DMS79 treated with DMSO at 0.1 percent for 48 hours (cell line): ENCODE measurements at regions not wholly inside any gene's neighbourhood (a gene's known extent, or its start where the extent isn't known, plus 50 kb on each side); places are given as distances from the start of the nearest gene placed in this dataset.

ENCODE experiments used
- DNase-seq: peaks from one replicate; lab custom pipeline; 2025; lab: John Stamatoyannopoulos, UW

GRCh38 chr15:81589671-81590070 lies 215.7 kb upstream of the TMC3 start:
- DNase-seq = no peak

- peak; percentile 41 for DNase-seq
Observed at GRCh38 chr15:81575436-81576123, 201.6 kb upstream of the TMC3 start.

DNA sequence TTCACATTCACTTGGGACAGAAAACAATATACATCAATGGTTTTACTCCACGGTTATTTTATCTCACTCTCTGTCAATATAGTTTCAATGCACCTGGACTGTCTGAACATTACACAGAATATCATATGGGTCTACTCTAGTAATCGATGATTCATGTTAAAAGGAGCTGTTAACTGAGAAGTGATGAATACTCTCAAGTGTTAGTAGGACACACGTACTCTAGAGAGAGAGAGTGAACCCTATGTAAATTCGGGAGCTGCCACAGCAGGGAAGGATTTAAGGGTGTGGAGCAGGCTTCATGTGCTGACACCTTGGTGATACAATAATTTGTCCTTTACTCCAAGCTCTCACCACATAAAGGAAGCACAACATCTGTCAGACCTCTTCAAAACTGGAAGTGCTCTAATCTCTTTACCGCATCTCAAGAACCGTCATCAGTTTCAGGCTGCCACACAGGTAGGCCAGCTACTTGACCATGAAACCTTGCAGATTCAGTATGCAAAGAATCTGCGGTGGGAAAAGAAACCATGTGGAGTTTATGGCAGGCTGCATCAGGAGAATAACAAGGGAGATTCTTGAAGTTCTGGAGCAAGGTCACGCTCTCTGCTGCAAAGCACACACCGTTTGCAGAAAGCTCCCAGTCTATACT lies 199.2 kb upstream of the TMC3 start:
- DNase-seq = peak; percentile 74

GRCh38 chr15:81572190-81572589 lies 198.2 kb upstream of the TMC3 start:
- no peak for DNase-seq

DNA sequence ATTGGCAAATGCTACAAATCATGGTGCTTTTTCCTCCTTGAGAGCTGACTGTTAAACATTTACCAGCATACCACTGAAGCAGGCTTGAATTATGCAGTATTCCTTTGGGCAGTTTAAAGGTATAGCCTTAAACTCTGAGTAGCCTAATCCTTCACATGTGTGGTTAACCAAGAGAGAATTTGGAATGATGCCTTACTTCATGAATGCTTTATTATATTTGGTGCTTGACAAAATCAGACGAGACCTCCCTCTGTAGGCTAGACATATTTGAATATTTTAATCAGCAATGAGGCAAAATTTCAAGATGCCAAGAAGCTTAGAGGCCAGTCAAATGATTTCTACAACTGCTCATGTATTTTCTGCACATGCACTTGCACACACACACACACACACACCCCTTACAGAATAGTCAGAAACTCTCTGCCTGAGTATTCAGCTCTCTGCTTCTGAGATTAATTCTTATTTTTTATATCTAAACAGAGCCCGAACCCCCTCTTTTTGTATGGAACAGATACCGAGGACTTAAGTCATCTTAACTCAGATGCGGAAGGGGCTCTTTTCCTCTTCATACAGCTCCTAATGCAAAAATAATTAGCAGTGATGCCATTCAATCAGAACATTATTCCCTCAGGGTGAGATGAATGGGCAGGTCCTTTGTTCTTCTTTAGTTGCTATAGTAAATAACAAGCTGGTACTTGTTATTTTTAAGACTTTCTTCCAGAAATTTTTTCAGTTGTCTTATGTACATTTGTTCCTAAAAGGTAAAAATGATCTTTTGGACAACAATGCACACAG lies 195.5 kb upstream of the TMC3 start:
- DNase-seq = no peak

DNA sequence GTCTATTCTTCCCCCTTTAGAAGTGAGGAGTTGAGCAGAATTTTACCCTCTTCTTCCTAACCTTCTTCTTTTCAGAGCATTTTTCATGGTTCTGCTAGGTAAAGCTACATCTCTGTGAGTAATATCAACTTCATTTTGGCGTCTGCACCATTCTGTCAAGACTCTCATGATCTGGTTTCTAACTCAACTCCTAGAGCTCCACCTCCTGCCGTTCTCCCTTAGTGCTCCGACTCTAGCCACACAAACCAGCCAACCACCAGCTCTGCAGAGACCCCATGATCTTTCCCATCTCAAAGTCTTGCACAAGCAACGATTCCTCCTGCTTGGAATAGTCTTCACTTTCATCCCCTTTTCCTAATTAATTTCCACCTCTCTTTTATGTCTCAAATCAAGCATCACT lies 193.9 kb upstream of the TMC3 start:
- DNase-seq = no peak

- DNase-seq = no peak
Observed at GRCh38 chr15:81562986-81563385, 189.0 kb upstream of the TMC3 start.

GRCh38 chr15:81560405-81560804 lies 186.4 kb upstream of the TMC3 start:
- no peak for DNase-seq

- no peak for DNase-seq
Observed at GRCh38 chr15:81558056-81558455, 184.0 kb upstream of the TMC3 start.

GRCh38 chr15:81555346-81555745 lies 181.3 kb upstream of the TMC3 start:
- DNase-seq = no peak

GRCh38 chr15:81548365-81549130 lies 174.5 kb upstream of the TMC3 start:
- no peak for DNase-seq

DNA sequence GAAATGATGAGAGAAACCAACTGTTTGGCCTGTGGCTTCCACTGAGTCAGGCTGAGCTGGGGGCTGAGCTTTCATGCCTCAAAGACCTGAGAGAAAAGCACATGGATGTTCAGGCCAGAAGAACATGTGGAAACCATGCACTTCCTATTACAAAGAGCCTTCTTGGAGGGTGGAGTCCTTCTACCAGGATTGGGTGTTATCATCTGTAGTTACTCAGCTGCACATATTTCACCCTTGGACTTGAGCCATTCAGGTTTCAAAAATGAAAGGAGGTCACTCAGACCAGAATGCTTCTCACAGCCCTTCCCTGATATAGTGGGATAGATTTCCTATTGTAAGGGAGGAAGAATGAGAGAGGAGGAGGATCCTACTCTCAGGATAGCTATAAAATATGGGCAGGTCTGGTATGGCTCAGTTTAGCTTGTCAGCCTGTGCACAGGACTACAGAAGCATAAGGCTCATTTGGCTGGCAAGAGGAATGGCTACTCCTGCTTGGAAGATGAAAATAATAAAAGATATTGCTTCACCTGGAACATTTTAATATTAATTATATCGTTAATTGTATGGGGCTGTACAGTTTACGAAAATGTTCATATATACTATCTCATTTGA lies 173.6 kb upstream of the TMC3 start:
- DNase-seq = no peak

- no peak for DNase-seq
Observed at GRCh38 chr15:81544385-81544784, 170.4 kb upstream of the TMC3 start.

GRCh38 chr15:81540909-81541308 lies 166.9 kb upstream of the TMC3 start:
- DNase-seq = no peak

GRCh38 chr15:81536356-81536755 lies 162.3 kb upstream of the TMC3 start:
- DNase-seq = no peak

DNA sequence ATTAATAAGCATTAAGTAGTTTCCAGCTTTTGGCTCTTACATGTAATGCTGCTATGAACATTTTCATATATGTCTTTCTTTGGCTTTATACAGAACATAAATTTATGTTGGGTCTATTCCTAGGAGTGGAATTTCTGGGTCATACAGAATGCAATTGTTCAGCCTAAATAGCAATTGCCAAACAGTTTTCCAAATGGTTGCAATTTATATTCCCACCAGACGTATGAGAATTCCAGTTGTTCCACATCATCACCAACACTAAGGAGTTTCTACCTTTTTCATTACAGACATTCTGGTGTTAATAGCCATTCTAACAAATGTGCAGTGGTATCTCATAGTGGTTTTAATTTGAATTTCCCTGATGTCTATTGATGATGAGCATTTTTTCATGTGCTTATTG lies 160.1 kb upstream of the TMC3 start:
- DNase-seq = no peak

- DNase-seq = no peak
Observed at GRCh38 chr15:81532001-81532400, 158.0 kb upstream of the TMC3 start.

- DNase-seq = no peak
Observed at GRCh38 chr15:81531109-81531592, 157.1 kb upstream of the TMC3 start.

GRCh38 chr15:81530271-81530691 lies 156.3 kb upstream of the TMC3 start:
- DNase-seq = no peak

DNA sequence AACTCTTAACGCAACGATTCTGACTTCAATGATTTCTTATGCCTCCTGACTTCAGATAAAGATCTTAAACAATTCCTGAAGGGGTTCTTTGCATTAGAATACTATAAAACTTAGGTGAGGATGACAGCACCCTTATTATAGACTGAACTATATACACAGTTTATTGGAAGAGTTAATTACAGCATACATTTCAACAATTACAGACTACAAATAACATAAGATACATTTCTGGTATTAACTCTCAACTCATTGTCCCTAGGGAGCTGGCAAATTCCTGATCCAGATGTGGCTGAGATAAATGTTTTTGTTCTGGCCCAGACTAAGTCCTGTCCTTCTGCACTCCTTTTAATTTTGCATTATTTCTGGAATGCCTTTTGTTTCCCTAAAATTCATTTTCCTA lies 155.5 kb upstream of the TMC3 start:
- DNase-seq = no peak

DNA sequence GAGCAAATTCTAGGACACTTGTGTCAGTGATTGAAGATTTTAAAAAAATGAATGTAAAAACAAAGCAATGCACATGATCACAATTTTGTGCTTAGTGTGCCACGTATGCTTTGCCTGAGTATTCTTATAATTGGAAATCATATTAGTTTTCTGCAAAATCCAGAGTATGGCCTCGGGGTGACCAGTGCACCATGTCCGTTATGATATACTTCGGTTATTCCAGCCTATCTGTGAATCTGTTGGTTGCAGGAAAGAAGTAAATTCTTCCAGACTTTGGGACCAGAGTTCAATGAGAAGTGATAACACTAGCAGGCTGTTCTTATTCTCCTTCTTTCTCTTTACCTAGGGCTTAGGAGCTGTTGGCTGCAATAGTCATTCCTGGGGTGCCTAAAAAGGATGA lies 152.0 kb upstream of the TMC3 start:
- no peak for DNase-seq

DNA sequence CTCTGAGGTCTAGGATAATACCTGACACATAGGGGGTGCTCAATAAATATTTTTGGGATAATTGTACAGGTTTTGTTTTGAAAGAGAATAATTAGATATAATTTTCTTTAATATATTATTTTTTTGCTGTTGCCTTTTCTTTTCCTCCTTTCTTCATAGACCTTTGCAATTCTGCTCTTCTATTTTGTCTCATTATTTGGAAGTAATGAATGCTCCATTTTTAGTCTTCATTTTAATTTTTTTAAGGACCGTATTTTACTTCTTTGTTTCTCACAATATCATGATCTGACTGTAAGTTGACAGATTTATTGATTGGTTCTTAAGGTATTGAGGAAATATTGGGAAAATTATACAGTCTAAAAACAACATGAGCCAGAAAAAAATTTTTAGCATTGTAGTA lies 150.5 kb upstream of the TMC3 start:
- DNase-seq = no peak
